NB4 (cell line): ENCODE measurements at regions not wholly inside any gene's neighbourhood (a gene's known extent, or its start where the extent isn't known, plus 50 kb on each side); places are given as distances from the start of the nearest gene placed in this dataset.

Experiments
- DNase-seq: peaks from one replicate; pipeline ENCODE4 v3.0.0; 2010; ENCODE audit warnings: low read depth
- H3K4me3 ChIP-seq: one replicate; pipeline ENCODE4 v1.5.1; 2011; ENCODE audit warnings: mild to moderate bottlenecking, low read depth, low read length, moderate library complexity
- MYC ChIP-seq: IDR thresholded peaks from 2 replicates; pipeline ENCODE4 v1.6.1; 2011; ENCODE audit warnings: low read depth, low read length
- POLR2A ChIP-seq: IDR thresholded peaks from 2 replicates; pipeline ENCODE4 v1.6.1; 2011; ENCODE audit warnings: mild to moderate bottlenecking; ENCODE audit not compliant: insufficient read length; ENCODE audit errors: extremely low read depth
- TF ChIP-seq, protein P1 (sequence below): IDR thresholded peaks from one replicate; pipeline ENCODE4 v1.5.1; 2012; ENCODE audit warnings: low read depth, low read length
- TF ChIP-seq, protein P2 (sequence below): IDR thresholded peaks from 2 replicates; pipeline ENCODE4 v1.6.1; 2011; ENCODE audit warnings: low read depth, low read length

DNA sequence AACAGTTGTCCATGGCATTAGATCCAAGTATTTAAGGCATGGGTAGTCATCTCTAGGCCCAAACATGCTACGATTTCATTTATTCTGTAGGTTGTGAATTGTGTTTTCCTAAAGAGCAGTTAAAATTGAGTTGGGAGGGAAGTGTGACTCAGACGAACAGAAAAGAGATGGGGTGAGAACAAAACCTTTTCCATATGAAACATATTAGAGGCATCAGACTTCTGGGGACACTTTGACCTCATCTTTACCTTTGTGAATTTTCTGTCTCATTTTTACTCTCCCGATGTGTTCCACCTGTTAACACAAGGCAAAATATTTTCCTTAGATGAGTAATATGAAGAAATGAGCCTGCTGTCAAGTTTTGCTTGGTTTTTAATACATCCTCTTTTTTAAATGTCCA, 181.3 kb downstream of the ESM1 start:
- TF ChIP-seq MYC, result no peak
- TF ChIP-seq, protein P1, sequence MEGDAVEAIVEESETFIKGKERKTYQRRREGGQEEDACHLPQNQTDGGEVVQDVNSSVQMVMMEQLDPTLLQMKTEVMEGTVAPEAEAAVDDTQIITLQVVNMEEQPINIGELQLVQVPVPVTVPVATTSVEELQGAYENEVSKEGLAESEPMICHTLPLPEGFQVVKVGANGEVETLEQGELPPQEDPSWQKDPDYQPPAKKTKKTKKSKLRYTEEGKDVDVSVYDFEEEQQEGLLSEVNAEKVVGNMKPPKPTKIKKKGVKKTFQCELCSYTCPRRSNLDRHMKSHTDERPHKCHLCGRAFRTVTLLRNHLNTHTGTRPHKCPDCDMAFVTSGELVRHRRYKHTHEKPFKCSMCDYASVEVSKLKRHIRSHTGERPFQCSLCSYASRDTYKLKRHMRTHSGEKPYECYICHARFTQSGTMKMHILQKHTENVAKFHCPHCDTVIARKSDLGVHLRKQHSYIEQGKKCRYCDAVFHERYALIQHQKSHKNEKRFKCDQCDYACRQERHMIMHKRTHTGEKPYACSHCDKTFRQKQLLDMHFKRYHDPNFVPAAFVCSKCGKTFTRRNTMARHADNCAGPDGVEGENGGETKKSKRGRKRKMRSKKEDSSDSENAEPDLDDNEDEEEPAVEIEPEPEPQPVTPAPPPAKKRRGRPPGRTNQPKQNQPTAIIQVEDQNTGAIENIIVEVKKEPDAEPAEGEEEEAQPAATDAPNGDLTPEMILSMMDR, result no peak
- TF ChIP-seq, protein P2, sequence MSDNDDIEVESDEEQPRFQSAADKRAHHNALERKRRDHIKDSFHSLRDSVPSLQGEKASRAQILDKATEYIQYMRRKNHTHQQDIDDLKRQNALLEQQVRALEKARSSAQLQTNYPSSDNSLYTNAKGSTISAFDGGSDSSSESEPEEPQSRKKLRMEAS, result no peak
- no peak for TF ChIP-seq POLR2A
- no peak overlapping the region for H3K4me3 ChIP-seq
- no peak for DNase-seq

DNA sequence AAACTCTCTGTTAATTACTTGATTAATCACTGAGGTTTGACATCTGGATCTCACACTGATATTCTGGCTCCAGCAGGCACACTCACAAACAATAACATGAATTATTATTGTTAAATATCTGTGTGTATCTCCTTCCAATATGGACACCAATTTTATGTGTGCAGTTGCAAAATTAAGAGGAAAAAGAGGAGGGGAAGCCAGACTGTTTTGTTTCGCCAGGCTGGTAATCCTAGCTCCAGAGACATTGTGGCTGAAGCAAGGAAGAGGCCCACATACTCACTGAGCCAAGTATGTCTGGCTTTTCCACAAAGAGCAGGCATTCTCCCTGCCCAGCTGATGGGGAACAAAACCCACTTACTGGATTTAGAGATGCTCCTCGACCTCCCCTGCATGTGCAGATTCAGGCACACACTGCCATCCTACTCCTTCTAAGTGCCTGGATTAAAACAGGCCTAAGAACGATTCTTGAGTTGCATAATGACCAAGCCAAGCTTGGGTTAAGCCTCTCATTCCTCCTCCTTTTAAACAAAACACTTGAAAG, 181.9 kb downstream of the ESM1 start:
- no peak overlapping the region for H3K4me3 ChIP-seq
- no peak for DNase-seq
- TF ChIP-seq MYC (no peak), POLR2A (no peak)
- TF ChIP-seq, protein P2, result no peak
- TF ChIP-seq, protein P1, result no peak

DNA sequence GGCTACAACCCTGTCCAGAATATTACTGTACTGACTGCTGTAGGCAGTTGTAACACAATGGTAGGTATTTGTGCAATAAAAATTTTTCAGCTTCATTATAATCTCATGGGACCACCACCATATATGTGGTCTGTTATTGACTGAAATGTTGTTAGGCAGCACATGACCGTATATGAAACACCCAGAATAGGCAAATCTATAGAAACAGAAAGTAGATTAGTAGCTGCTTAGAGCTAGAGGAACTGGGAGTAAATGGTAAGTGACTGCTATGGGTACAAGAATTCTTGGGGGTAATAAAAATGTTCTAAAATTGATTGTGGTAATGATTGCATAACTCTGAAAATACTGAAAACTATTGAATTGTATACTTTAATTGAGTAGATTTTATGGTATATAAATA, 185.7 kb downstream of the ESM1 start:
- DNase-seq, result no peak
- H3K4me3 ChIP-seq, result no peak overlapping the region
- TF ChIP-seq, protein P2, result no peak

DNA sequence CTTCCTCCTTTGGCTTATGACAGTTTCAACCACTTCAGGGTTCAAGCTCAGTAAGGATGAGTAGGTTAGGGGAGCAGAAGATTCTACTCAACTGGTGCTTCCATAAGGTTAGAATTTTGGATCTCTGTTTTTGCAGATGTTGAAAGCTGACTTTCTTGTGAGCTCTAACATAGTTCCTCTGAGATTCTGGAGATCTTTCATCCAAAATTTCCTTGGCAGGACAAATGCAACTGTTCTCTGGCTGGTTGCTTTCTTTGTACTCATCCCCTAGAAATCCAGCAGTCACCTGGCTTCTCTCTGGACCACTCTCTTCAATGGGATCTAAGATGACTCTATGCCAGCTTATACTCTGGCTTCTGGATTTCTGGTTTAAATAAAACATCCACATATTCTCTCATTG, 189.6 kb downstream of the ESM1 start:
- DNase-seq, result no peak
- H3K4me3 ChIP-seq, result no peak overlapping the region
- TF ChIP-seq POLR2A (no peak), MYC (no peak)
- TF ChIP-seq, protein P2, result no peak
- TF ChIP-seq, protein P1, result no peak

DNA sequence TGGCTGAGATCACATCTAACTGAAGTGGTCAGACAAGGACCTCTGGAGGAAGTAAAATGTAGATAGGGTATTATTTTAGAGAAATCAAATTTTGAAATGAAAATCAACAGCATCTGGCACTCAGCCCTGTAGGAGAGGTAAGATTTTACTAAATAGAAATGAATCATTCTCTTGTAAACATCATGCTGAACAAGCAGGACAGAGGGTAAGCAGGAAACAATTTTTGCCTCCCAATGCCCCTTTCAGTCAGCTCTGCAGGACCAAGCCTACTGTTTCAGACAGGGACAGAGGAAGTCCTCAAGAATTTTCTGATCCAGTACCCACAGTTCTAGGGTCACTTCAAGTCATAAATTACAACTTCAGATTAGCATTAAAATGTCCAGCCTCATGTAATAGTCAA, 190.1 kb downstream of the ESM1 start:
- H3K4me3 ChIP-seq, result no peak overlapping the region
- TF ChIP-seq, protein P2, result no peak
- TF ChIP-seq, protein P1, result no peak
- TF ChIP-seq POLR2A (no peak), MYC (no peak)
- DNase-seq, result no peak

DNA sequence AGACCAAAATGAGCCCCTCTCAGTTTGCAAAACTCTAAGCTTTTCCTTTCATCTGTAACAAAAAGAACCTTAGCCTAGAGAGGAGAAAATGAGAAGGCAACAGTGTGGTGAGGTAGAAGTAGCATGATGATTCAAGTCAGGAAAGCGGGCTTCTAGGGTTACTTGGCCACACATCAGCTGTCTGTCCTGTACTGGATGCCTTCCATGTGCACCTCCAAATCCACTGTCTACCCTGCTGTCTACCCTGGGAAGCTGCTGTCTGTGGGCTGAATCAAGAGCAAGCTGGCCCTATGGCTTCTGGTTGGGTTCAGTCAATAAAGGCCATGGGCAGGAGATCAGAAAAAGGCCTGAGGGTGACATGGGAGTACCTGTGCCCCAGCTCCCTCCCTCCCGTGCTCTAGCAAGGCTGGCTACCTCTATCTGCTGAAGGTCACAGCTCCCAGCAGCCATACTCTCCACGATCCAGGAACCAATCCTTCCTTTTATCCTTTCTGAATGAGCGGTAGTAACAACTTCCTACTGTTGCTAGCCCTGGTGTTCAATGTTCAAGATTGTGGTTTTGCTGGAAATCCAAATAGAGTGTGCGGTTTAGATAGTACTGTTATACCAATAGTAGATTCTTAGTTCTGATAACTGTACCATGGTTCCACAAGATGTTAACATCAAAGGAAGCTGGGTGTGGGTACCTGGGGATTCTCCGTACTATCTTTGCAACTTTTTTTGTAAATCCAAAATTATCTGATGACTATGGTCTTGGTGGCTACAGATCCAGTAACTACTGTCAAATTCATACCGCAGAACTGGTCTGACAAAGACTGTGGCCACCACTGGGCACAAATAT, 191.0 kb downstream of the ESM1 start:
- no peak for DNase-seq
- H3K4me3 ChIP-seq, result no peak overlapping the region
- TF ChIP-seq, protein P1, result no peak
- TF ChIP-seq POLR2A, result no peak
- TF ChIP-seq MYC, result no peak
- TF ChIP-seq, protein P2, result no peak
